GM18868 (cell line): ENCODE measurements at regions not wholly inside any gene's neighbourhood (a gene's known extent, or its start where the extent isn't known, plus 50 kb on each side); places are given as distances from the start of the nearest gene placed in this dataset.

Experiments
- ATAC-seq: cut with Tn5 transposase; IDR thresholded peaks from one replicate; pipeline ENCODE4 v1.9.1; 2021; ENCODE audit warnings: mild to moderate bottlenecking, moderate library complexity; ENCODE audit not compliant: unreplicated experiment

- ATAC-seq = no peak
Measured at GRCh38 chr4:100811046-100811445, 293.2 kb upstream of the EMCN start.

GRCh38 chr4:100809506-100809905, 291.7 kb upstream of the EMCN start:
- ATAC-seq = no peak

- no peak for ATAC-seq
Measured at GRCh38 chr4:100806988-100807387, 289.2 kb upstream of the EMCN start.

GRCh38 chr4:100805538-100805937, 287.7 kb upstream of the EMCN start:
- ATAC-seq = no peak

- no peak for ATAC-seq
Measured at GRCh38 chr4:100804576-100805360, 286.9 kb upstream of the EMCN start.

- no peak for ATAC-seq
Measured at GRCh38 chr4:100803751-100804150, 285.9 kb upstream of the EMCN start.

GRCh38 chr4:100799761-100800539, 282.1 kb upstream of the EMCN start:
- ATAC-seq = no peak

GRCh38 chr4:100797791-100798190, 280.0 kb upstream of the EMCN start:
- ATAC-seq = no peak

- no peak for ATAC-seq
Measured at GRCh38 chr4:100797356-100797755, 279.5 kb upstream of the EMCN start.

- ATAC-seq = no peak
Measured at GRCh38 chr4:100796332-100796731, 278.5 kb upstream of the EMCN start.

GRCh38 chr4:100795581-100795980, 277.8 kb upstream of the EMCN start:
- no peak for ATAC-seq

GRCh38 chr4:100790836-100791615, 273.2 kb upstream of the EMCN start:
- no peak for ATAC-seq

GRCh38 chr4:100789991-100790390, 272.2 kb upstream of the EMCN start:
- ATAC-seq = no peak

GRCh38 chr4:100786481-100786880, 268.7 kb upstream of the EMCN start:
- no peak for ATAC-seq

- no peak for ATAC-seq
Measured at GRCh38 chr4:100782356-100782755, 264.5 kb upstream of the EMCN start.

GRCh38 chr4:100781435-100781834, 263.6 kb upstream of the EMCN start:
- ATAC-seq = no peak

- ATAC-seq = no peak
Measured at GRCh38 chr4:100780126-100780525, 262.3 kb upstream of the EMCN start.

GRCh38 chr4:100778431-100778830, 260.6 kb upstream of the EMCN start:
- ATAC-seq = no peak

GRCh38 chr4:100762738-100763137, 244.9 kb upstream of the EMCN start:
- ATAC-seq = no peak

- no peak for ATAC-seq
Measured at GRCh38 chr4:100754751-100755150, 236.9 kb upstream of the EMCN start.

GRCh38 chr4:100746141-100746739, 228.4 kb upstream of the EMCN start:
- ATAC-seq = no peak
